HEK293 (cell line): ENCODE measurements at regions not wholly inside any gene's neighbourhood (a gene's known extent, or its start where the extent isn't known, plus 50 kb on each side); places are given as distances from the start of the nearest gene placed in this dataset.

Experiments
- GFI1B ChIP-seq: fragments of 450-650 bp; formaldehyde crosslinking; IDR thresholded peaks from 2 replicates; pipeline ENCODE4 v1.5.1; 2016; ENCODE audit warnings: missing biosample characterization, missing genetic modification characterization
- HOXC10 ChIP-seq: sonication (generic); formaldehyde crosslinking; IDR thresholded peaks from 2 replicates; pipeline ENCODE4 v1.8.1; 2023; ENCODE audit warnings: mild to moderate bottlenecking, missing genetic modification reagents
- KLF1 ChIP-seq: fragments of 450-650 bp; formaldehyde crosslinking; IDR thresholded peaks from 2 replicates; pipeline ENCODE4 v1.5.1; 2016; ENCODE audit warnings: missing biosample characterization, missing genetic modification characterization
- KLF8 ChIP-seq: fragments of 450-650 bp; formaldehyde crosslinking; IDR thresholded peaks from 2 replicates; pipeline ENCODE4 v1.5.1; 2016; ENCODE audit warnings: missing biosample characterization, missing genetic modification characterization
- OSR2 ChIP-seq: fragments of 450-650 bp; formaldehyde crosslinking; IDR thresholded peaks from 2 replicates; pipeline ENCODE4 v1.5.1; 2016; ENCODE audit warnings: missing biosample characterization, missing genetic modification characterization
- SP2 ChIP-seq: fragments of 450-650 bp; formaldehyde crosslinking; IDR thresholded peaks from 2 replicates; pipeline ENCODE4 v1.5.1; 2016; ENCODE audit warnings: missing biosample characterization, missing genetic modification characterization
- WT1 ChIP-seq: fragments of 450-650 bp; formaldehyde crosslinking; IDR thresholded peaks from 2 replicates; pipeline ENCODE4 v1.5.1; 2016; ENCODE audit warnings: missing biosample characterization, missing genetic modification characterization
- ZBTB17 ChIP-seq: fragments of 450-650 bp; formaldehyde crosslinking; IDR thresholded peaks from 2 replicates; pipeline ENCODE4 v1.5.1; 2016; ENCODE audit warnings: missing biosample characterization, missing genetic modification characterization
- ZEB2 ChIP-seq: fragments of 450-650 bp; formaldehyde crosslinking; IDR thresholded peaks from 2 replicates; pipeline ENCODE4 v1.5.1; 2016; ENCODE audit warnings: missing biosample characterization, missing genetic modification characterization
- ZNF2 ChIP-seq: fragments of 450-650 bp; formaldehyde crosslinking; IDR thresholded peaks from 2 replicates; pipeline ENCODE4 v1.5.1; 2016; ENCODE audit warnings: missing biosample characterization, missing genetic modification characterization
- ZNF248 ChIP-seq: fragments of 450-650 bp; formaldehyde crosslinking; IDR thresholded peaks from 2 replicates; pipeline ENCODE4 v1.5.1; 2017; ENCODE audit warnings: missing biosample characterization, missing genetic modification characterization
- ZNF335 ChIP-seq: fragments of 450-650 bp; formaldehyde crosslinking; conservative IDR thresholded peaks from 2 replicates; pipeline ENCODE4 v1.5.1; 2016; ENCODE audit warnings: missing biosample characterization, missing genetic modification characterization
- ZNF530 ChIP-seq: fragments of 450-650 bp; formaldehyde crosslinking; IDR thresholded peaks from 2 replicates; pipeline ENCODE4 v1.5.1; 2016; ENCODE audit warnings: low read depth, missing biosample characterization, missing genetic modification characterization
- ZNF548 ChIP-seq: fragments of 450-650 bp; formaldehyde crosslinking; IDR thresholded peaks from 2 replicates; pipeline ENCODE4 v1.5.1; 2016; ENCODE audit warnings: missing biosample characterization, missing genetic modification characterization
- ZNF555 ChIP-seq: fragments of 450-650 bp; formaldehyde crosslinking; conservative IDR thresholded peaks from 2 replicates; pipeline ENCODE4 v1.5.1; 2017; ENCODE audit warnings: missing biosample characterization, mild to moderate bottlenecking, missing genetic modification characterization, inconsistent platforms
- ZNF561 ChIP-seq: fragments of 450-650 bp; IDR thresholded peaks from 2 replicates; pipeline ENCODE4 v1.5.1; 2018; ENCODE audit warnings: missing biosample characterization, missing genetic modification characterization, borderline replicate concordance
- ZNF621 ChIP-seq: fragments of 450-650 bp; formaldehyde crosslinking; IDR thresholded peaks from 2 replicates; pipeline ENCODE4 v1.5.1; 2017; ENCODE audit warnings: missing biosample characterization, missing genetic modification characterization
- ZNF629 ChIP-seq: fragments of 450-650 bp; formaldehyde crosslinking; IDR thresholded peaks from 2 replicates; pipeline ENCODE4 v1.5.1; 2017; ENCODE audit warnings: missing biosample characterization, missing genetic modification characterization
- ZNF660 ChIP-seq: fragments of 450-650 bp; IDR thresholded peaks from 2 replicates; pipeline ENCODE4 v1.5.1; 2018; ENCODE audit warnings: missing biosample characterization, mild to moderate bottlenecking, missing genetic modification characterization
- ZNF664 ChIP-seq: fragments of 450-650 bp; formaldehyde crosslinking; IDR thresholded peaks from 2 replicates; pipeline ENCODE4 v1.5.1; 2016; ENCODE audit warnings: missing biosample characterization, missing genetic modification characterization
- ZNF707 ChIP-seq: fragments of 450-650 bp; formaldehyde crosslinking; IDR thresholded peaks from 2 replicates; pipeline ENCODE4 v1.5.1; 2016; ENCODE audit warnings: missing biosample characterization, missing genetic modification characterization
- ZNF792 ChIP-seq: fragments of 450-650 bp; formaldehyde crosslinking; IDR thresholded peaks from 2 replicates; pipeline ENCODE4 v1.5.1; 2016; ENCODE audit warnings: missing biosample characterization, missing genetic modification characterization
- ZNF837 ChIP-seq: fragments of 450-650 bp; formaldehyde crosslinking; IDR thresholded peaks from 2 replicates; pipeline ENCODE4 v1.5.1; 2016; ENCODE audit warnings: missing biosample characterization, missing genetic modification characterization
- ZSCAN23 ChIP-seq: fragments of 450-650 bp; formaldehyde crosslinking; IDR thresholded peaks from 2 replicates; pipeline ENCODE4 v1.5.1; 2016; ENCODE audit warnings: missing biosample characterization, missing genetic modification characterization
- TF ChIP-seq, protein P1 (sequence below): fragments of 450-650 bp; formaldehyde crosslinking; IDR thresholded peaks from 2 replicates; pipeline ENCODE4 v1.5.1; 2017; ENCODE audit warnings: missing biosample characterization, missing genetic modification characterization
- TF ChIP-seq, protein P2 (sequence below): IDR thresholded peaks from 2 replicates; pipeline ENCODE4 v1.6.1; 2011; ENCODE audit warnings: mild to moderate bottlenecking, low read depth, low read length, borderline replicate concordance
- TF ChIP-seq, protein P3 (sequence below): sonication (generic); formaldehyde crosslinking; IDR thresholded peaks from 2 replicates; pipeline ENCODE4 v1.8.1; 2022; ENCODE audit warnings: mild to moderate bottlenecking, moderate library complexity, missing genetic modification reagents
- TF ChIP-seq, protein P4 (sequence below): fragments of 450-650 bp; formaldehyde crosslinking; IDR thresholded peaks from 2 replicates; pipeline ENCODE4 v1.5.1; 2016; ENCODE audit warnings: missing biosample characterization, missing genetic modification characterization
- TF ChIP-seq, protein P5 (sequence below): fragments of 450-650 bp; formaldehyde crosslinking; IDR thresholded peaks from 2 replicates; pipeline ENCODE4 v1.5.1; 2016; ENCODE audit warnings: missing biosample characterization, missing genetic modification characterization
- TF ChIP-seq, protein P6 (sequence below): fragments of 450-650 bp; formaldehyde crosslinking; IDR thresholded peaks from 2 replicates; pipeline ENCODE4 v1.5.1; 2016; ENCODE audit warnings: missing biosample characterization, missing genetic modification characterization
- TF ChIP-seq, protein P7 (sequence below): fragments of 450-650 bp; formaldehyde crosslinking; IDR thresholded peaks from 2 replicates; pipeline ENCODE4 v1.5.1; 2016; ENCODE audit warnings: missing biosample characterization, missing genetic modification characterization, borderline replicate concordance
- TF ChIP-seq, protein P8 (sequence below): fragments of 450-650 bp; formaldehyde crosslinking; IDR thresholded peaks from 2 replicates; pipeline ENCODE4 v1.5.1; 2016; ENCODE audit warnings: missing biosample characterization, missing genetic modification characterization

DNA sequence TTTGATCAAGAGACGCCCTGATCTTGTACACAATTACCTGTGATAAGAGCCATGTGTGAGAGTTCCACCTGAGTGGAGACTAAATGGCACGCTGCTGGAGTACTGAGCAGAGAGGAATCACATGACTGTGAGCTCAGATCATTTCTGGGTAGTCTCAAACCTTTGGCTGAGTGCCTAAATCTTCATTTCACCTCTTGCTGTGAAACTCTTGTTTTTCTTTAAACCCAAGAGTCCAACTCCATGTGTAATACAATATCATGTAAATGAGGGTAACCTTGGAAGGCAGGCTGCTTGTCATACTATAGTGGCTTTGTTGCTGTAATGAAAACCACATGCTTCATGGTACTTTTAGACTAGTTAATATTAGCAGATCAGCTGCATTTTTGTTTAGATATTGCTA is 156.9 kb downstream of the CAND1 start (continued):
- TF ChIP-seq ZNF792 (tag by site-specific recombination) (no peak; the same call in 1 of the 2 replicates), ZNF555 (tag by site-specific recombination) (no peak), KLF1 (no peak), GFI1B (no peak), ZNF707 (tag by site-specific recombination) (no peak), WT1 (tag by site-specific recombination) (peak; percentile 42; the same call in 1 of the 2 replicates), ZNF248 (no peak), ZNF561 (tag by site-specific recombination) (peak; percentile 64; the same call in 1 of the 2 replicates), KLF8 (peak; percentile 18; the same call in 1 of the 2 replicates), SP2 (no peak), ZNF548 (tag by site-specific recombination) (no peak), ZNF335 (tag by site-specific recombination) (0 out of 2 replicates have a peak, but pooled peaks have one; percentile 17), ZNF629 (tag by site-specific recombination) (peak; percentile 65), OSR2 (tag by site-specific recombination) (no peak), ZNF621 (tag by site-specific recombination) (no peak), ZNF664 (tag by site-specific recombination) (peak; percentile 82; the same call in 1 of the 2 replicates), ZNF837 (no peak), ZSCAN23 (tag by site-specific recombination) (no peak), ZNF2 (tag by site-specific recombination) (peak; percentile 20; the same call in 1 of the 2 replicates), ZBTB17 (tag by site-specific recombination) (peak; percentile 88), ZNF660 (peak; percentile 61; the same call in 1 of the 2 replicates), HOXC10 (CRISPR knock-in tag) (no peak), ZNF530 (tag by site-specific recombination) (no peak), ZEB2 (tag by site-specific recombination) (peak; percentile 49; the same call in 1 of the 2 replicates)
- TF ChIP-seq, protein P1, sequence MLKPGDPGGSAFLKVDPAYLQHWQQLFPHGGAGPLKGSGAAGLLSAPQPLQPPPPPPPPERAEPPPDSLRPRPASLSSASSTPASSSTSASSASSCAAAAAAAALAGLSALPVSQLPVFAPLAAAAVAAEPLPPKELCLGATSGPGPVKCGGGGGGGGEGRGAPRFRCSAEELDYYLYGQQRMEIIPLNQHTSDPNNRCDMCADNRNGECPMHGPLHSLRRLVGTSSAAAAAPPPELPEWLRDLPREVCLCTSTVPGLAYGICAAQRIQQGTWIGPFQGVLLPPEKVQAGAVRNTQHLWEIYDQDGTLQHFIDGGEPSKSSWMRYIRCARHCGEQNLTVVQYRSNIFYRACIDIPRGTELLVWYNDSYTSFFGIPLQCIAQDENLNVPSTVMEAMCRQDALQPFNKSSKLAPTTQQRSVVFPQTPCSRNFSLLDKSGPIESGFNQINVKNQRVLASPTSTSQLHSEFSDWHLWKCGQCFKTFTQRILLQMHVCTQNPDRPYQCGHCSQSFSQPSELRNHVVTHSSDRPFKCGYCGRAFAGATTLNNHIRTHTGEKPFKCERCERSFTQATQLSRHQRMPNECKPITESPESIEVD (tag by site-specific recombination) = peak; percentile 84
- TF ChIP-seq, protein P2, sequence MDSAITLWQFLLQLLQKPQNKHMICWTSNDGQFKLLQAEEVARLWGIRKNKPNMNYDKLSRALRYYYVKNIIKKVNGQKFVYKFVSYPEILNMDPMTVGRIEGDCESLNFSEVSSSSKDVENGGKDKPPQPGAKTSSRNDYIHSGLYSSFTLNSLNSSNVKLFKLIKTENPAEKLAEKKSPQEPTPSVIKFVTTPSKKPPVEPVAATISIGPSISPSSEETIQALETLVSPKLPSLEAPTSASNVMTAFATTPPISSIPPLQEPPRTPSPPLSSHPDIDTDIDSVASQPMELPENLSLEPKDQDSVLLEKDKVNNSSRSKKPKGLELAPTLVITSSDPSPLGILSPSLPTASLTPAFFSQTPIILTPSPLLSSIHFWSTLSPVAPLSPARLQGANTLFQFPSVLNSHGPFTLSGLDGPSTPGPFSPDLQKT = no peak
- TF ChIP-seq, protein P3, sequence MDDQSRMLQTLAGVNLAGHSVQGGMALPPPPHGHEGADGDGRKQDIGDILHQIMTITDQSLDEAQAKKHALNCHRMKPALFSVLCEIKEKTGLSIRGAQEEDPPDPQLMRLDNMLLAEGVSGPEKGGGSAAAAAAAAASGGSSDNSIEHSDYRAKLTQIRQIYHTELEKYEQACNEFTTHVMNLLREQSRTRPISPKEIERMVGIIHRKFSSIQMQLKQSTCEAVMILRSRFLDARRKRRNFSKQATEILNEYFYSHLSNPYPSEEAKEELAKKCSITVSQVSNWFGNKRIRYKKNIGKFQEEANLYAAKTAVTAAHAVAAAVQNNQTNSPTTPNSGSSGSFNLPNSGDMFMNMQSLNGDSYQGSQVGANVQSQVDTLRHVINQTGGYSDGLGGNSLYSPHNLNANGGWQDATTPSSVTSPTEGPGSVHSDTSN = no peak
- TF ChIP-seq, protein P4, sequence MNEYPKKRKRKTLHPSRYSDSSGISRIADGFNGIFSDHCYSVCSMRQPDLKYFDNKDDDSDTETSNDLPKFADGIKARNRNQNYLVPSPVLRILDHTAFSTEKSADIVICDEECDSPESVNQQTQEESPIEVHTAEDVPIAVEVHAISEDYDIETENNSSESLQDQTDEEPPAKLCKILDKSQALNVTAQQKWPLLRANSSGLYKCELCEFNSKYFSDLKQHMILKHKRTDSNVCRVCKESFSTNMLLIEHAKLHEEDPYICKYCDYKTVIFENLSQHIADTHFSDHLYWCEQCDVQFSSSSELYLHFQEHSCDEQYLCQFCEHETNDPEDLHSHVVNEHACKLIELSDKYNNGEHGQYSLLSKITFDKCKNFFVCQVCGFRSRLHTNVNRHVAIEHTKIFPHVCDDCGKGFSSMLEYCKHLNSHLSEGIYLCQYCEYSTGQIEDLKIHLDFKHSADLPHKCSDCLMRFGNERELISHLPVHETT = peak; percentile 24; the same call in 1 of the 2 replicates
- TF ChIP-seq, protein P5, sequence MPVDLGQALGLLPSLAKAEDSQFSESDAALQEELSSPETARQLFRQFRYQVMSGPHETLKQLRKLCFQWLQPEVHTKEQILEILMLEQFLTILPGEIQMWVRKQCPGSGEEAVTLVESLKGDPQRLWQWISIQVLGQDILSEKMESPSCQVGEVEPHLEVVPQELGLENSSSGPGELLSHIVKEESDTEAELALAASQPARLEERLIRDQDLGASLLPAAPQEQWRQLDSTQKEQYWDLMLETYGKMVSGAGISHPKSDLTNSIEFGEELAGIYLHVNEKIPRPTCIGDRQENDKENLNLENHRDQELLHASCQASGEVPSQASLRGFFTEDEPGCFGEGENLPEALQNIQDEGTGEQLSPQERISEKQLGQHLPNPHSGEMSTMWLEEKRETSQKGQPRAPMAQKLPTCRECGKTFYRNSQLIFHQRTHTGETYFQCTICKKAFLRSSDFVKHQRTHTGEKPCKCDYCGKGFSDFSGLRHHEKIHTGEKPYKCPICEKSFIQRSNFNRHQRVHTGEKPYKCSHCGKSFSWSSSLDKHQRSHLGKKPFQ (tag by site-specific recombination) = 0 out of 2 replicates have a peak, but pooled peaks have one; percentile 21
- TF ChIP-seq, protein P6, sequence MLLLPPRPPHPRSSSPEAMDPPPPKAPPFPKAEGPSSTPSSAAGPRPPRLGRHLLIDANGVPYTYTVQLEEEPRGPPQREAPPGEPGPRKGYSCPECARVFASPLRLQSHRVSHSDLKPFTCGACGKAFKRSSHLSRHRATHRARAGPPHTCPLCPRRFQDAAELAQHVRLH = peak; percentile 93
- TF ChIP-seq, protein P7, sequence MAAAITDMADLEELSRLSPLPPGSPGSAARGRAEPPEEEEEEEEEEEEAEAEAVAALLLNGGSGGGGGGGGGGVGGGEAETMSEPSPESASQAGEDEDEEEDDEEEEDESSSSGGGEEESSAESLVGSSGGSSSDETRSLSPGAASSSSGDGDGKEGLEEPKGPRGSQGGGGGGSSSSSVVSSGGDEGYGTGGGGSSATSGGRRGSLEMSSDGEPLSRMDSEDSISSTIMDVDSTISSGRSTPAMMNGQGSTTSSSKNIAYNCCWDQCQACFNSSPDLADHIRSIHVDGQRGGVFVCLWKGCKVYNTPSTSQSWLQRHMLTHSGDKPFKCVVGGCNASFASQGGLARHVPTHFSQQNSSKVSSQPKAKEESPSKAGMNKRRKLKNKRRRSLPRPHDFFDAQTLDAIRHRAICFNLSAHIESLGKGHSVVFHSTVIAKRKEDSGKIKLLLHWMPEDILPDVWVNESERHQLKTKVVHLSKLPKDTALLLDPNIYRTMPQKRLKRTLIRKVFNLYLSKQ = no peak
- TF ChIP-seq, protein P8, sequence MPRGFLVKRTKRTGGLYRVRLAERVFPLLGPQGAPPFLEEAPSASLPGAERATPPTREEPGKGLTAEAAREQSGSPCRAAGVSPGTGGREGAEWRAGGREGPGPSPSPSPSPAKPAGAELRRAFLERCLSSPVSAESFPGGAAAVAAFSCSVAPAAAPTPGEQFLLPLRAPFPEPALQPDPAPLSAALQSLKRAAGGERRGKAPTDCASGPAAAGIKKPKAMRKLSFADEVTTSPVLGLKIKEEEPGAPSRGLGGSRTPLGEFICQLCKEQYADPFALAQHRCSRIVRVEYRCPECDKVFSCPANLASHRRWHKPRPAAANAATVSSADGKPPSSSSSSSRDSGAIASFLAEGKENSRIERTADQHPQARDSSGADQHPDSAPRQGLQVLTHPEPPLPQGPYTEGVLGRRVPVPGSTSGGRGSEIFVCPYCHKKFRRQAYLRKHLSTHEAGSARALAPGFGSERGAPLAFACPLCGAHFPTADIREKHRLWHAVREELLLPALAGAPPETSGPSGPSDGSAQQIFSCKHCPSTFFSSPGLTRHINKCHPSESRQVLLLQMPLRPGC = no peak
